ENCODE measurements at regions not wholly inside any gene's neighbourhood (a gene's known extent, or its start where the extent isn't known, plus 50 kb on each side); places are given as distances from the start of the nearest gene placed in this dataset.

- TF ChIP-seq POLR2A (IDR thresholded peaks at IDR 0.05; ENCODE audit: low read depth) (no peak), EP300 (IDR thresholded peaks at IDR 0.05) (no peak), POLR2AphosphoS5 (IDR thresholded peaks at IDR 0.05) (no peak), CTCF (IDR thresholded peaks at IDR 0.05) (no peak)
- intact Hi-C loops (cut with DNase I), result no loop called here
- Histone ChIP-seq H3K4me3 (no peak overlapping the region), H3K36me3 (no peaks in the 10 kb centered on the region), H3K4me1 (no peaks in the 10 kb centered on the region), H3K27ac (replicated peaks in 1 of 4) (no peak overlapping the region), H3K9me3 (no peaks in the 10 kb centered on the region), H3K27me3 (no peaks in the 10 kb centered on the region)
- DNase-seq (ENCODE audit: extremely low spot score), result no peak
- WGBS, result 74% methylated on average over 2 of the region's 2 CpGs
Measured at GRCh38 chr4:32031026-32031425, 1310.9 kb downstream of the PCDH7 start.

- no peak for TF ChIP-seq CTCF (IDR thresholded peaks at IDR 0.05)
- no peak for TF ChIP-seq EP300 (IDR thresholded peaks at IDR 0.05)
- TF ChIP-seq POLR2AphosphoS5 (IDR thresholded peaks at IDR 0.05), result no peak
- no peak for TF ChIP-seq POLR2A (IDR thresholded peaks at IDR 0.05; ENCODE audit: low read depth)
- intact Hi-C loops (cut with DNase I), result no loop called here
- 85% methylated on average over 5 of the region's 5 CpGs for WGBS
Measured at GRCh38 chr4:32032136-32032672, 1312.0 kb downstream of the PCDH7 start.

GRCh38 chr4:32037399-32037798 is 1317.2 kb downstream of the PCDH7 start:
- DNase-seq (ENCODE audit: extremely low spot score), result no peak
- no peak overlapping the region for H3K4me3 ChIP-seq
- no peaks in the 10 kb centered on the region for H3K4me1 ChIP-seq
- no peak overlapping the region for H3K27ac ChIP-seq (replicated peaks in 1 of 4)
- intact Hi-C loops (cut with DNase I), result no loop called here
- no peaks in the 10 kb centered on the region for H3K9me3 ChIP-seq
- WGBS, result 90% methylated on average over 1 of the region's 1 CpG
- H3K36me3 ChIP-seq, result no peaks in the 10 kb centered on the region
- TF ChIP-seq CTCF (IDR thresholded peaks at IDR 0.05), result no peak
- TF ChIP-seq EP300 (IDR thresholded peaks at IDR 0.05), result no peak
- no peaks in the 10 kb centered on the region for H3K27me3 ChIP-seq

More at GRCh38 chr4:32032136-32032672, 1312.0 kb downstream of the PCDH7 start:
- H3K27ac ChIP-seq (replicated peaks in 1 of 4), result no peak overlapping the region
- no peaks in the 10 kb centered on the region for H3K27me3 ChIP-seq
- no peak overlapping the region for H3K4me3 ChIP-seq
- no peaks in the 10 kb centered on the region for H3K4me1 ChIP-seq
- H3K36me3 ChIP-seq, result no peaks in the 10 kb centered on the region
- H3K9me3 ChIP-seq, result no peaks in the 10 kb centered on the region
- no peak for DNase-seq (ENCODE audit: extremely low spot score)

GRCh38 chr4:32042486-32043247 is 1322.5 kb downstream of the PCDH7 start:
- DNase-seq (ENCODE audit: extremely low spot score), result no peak
- TF ChIP-seq CTCF (IDR thresholded peaks at IDR 0.05), result no peak
- TF ChIP-seq POLR2A (IDR thresholded peaks at IDR 0.05; ENCODE audit: low read depth), result no peak
- TF ChIP-seq POLR2AphosphoS5 (IDR thresholded peaks at IDR 0.05), result no peak
- no peak for TF ChIP-seq EP300 (IDR thresholded peaks at IDR 0.05)
- intact Hi-C loops (cut with DNase I), result no loop called here
- Histone ChIP-seq H3K4me1 (peaks cover 0 to 11% (median 6%) of the 10 kb centered on the region in 4 donors), H3K36me3 (no peaks in the 10 kb centered on the region), H3K27ac (replicated peaks in 1 of 4) (no peak overlapping the region), H3K9me3 (no peaks in the 10 kb centered on the region), H3K27me3 (no peaks in the 10 kb centered on the region), H3K4me3 (no peak overlapping the region)
- WGBS, result 22% methylated on average over 2 of the region's 2 CpGs
